NT2/D1 (cell line): ENCODE measurements at regions not wholly inside any gene's neighbourhood (a gene's known extent, or its start where the extent isn't known, plus 50 kb on each side); places are given as distances from the start of the nearest gene placed in this dataset.
A peak's percentile ranks its signal among the peaks of the same experiment; 100 is the strongest.

Experiments used
- DNase-seq: peaks from one replicate; pipeline ENCODE4 v3.0.0-alpha.2; 2011; ENCODE audit warnings: low read depth, low spot score
- H3K27me3 ChIP-seq: 2 replicates; pipeline ENCODE4 v1.6.0; 2011; ENCODE audit warnings: mild to moderate bottlenecking; ENCODE audit not compliant: insufficient read length, insufficient read depth
- H3K36me3 ChIP-seq: 2 replicates; pipeline ENCODE4 v1.6.1; 2011; ENCODE audit warnings: mild to moderate bottlenecking, low read length, mixed read lengths; ENCODE audit not compliant: insufficient read depth, insufficient read length
- H3K4me1 ChIP-seq: 2 replicates; pipeline ENCODE4 v1.5.1; 2011; ENCODE audit not compliant: insufficient read depth, insufficient read length
- H3K4me3 ChIP-seq: 2 replicates; pipeline ENCODE4 v1.5.1; 2011; ENCODE audit warnings: low read depth; ENCODE audit not compliant: insufficient read length
- H3K9ac ChIP-seq: 2 replicates; pipeline ENCODE4 v1.6.0; 2011; ENCODE audit warnings: low read depth; ENCODE audit not compliant: insufficient read length
- H3K9me3 ChIP-seq: 2 replicates; pipeline ENCODE4 v1.5.1; 2011; ENCODE audit warnings: mild to moderate bottlenecking, low read length; ENCODE audit not compliant: insufficient read depth
- SUZ12 ChIP-seq: IDR thresholded peaks from 2 replicates; pipeline ENCODE4 v1.6.1; 2011; ENCODE audit not compliant: insufficient read length, insufficient read depth; ENCODE audit errors: extremely low read depth
- YY1 ChIP-seq: IDR thresholded peaks from 2 replicates; pipeline ENCODE4 v1.6.1; 2011; ENCODE audit not compliant: insufficient read length, insufficient read depth
- ZNF274 ChIP-seq: IDR thresholded peaks from 2 replicates; pipeline ENCODE4 v1.6.1; 2011; ENCODE audit warnings: mild to moderate bottlenecking, low read depth, low read length

GRCh38 chrX:121307449-121307848 is 260.0 kb downstream of the GLUD2 start:
- no peak overlapping the region for H3K9ac ChIP-seq

GRCh38 chrX:121308276-121308805 is 260.9 kb downstream of the GLUD2 start:
- Histone ChIP-seq H3K9ac (no peak overlapping the region), H3K36me3 (no peaks in the 10 kb centered on the region), H3K4me3 (no peak overlapping the region), H3K9me3 (no peaks in the 10 kb centered on the region), H3K27me3 (no peaks in the 10 kb centered on the region), H3K4me1 (no peaks in the 10 kb centered on the region)
- peak; percentile 15 for DNase-seq
- TF ChIP-seq ZNF274 (no peak), SUZ12 (no peak), YY1 (no peak)

More at GRCh38 chrX:121307449-121307848, 260.0 kb downstream of the GLUD2 start:
- Histone ChIP-seq H3K36me3 (no peaks in the 10 kb centered on the region), H3K4me1 (no peaks in the 10 kb centered on the region), H3K9me3 (no peaks in the 10 kb centered on the region), H3K27me3 (no peaks in the 10 kb centered on the region), H3K4me3 (no peak overlapping the region)
- no peak for DNase-seq
- TF ChIP-seq ZNF274 (no peak), YY1 (no peak), SUZ12 (no peak)

- Histone ChIP-seq H3K9me3 (no peaks in the 10 kb centered on the region), H3K36me3 (no peaks in the 10 kb centered on the region), H3K27me3 (no peaks in the 10 kb centered on the region), H3K9ac (no peak overlapping the region), H3K4me3 (no peak overlapping the region), H3K4me1 (no peaks in the 10 kb centered on the region)
- DNase-seq, result no peak
- TF ChIP-seq ZNF274 (no peak), YY1 (no peak), SUZ12 (no peak)
Observed at GRCh38 chrX:121310820-121311219, 263.4 kb downstream of the GLUD2 start.

- no peak overlapping the region for H3K4me3 ChIP-seq
- no peaks in the 10 kb centered on the region for H3K27me3 ChIP-seq
- H3K9ac ChIP-seq, result no peak overlapping the region
- no peak for TF ChIP-seq ZNF274
- no peak for TF ChIP-seq YY1
- TF ChIP-seq SUZ12, result no peak
- no peaks in the 10 kb centered on the region for H3K4me1 ChIP-seq
- H3K36me3 ChIP-seq, result no peaks in the 10 kb centered on the region
- no peak for DNase-seq
- H3K9me3 ChIP-seq, result no peaks in the 10 kb centered on the region
Observed at GRCh38 chrX:121320441-121320840, 273.0 kb downstream of the GLUD2 start.

GRCh38 chrX:121322159-121322558 is 274.7 kb downstream of the GLUD2 start:
- Histone ChIP-seq H3K4me3 (no peak overlapping the region), H3K36me3 (no peaks in the 10 kb centered on the region), H3K27me3 (no peaks in the 10 kb centered on the region), H3K4me1 (no peaks in the 10 kb centered on the region), H3K9me3 (no peaks in the 10 kb centered on the region), H3K9ac (no peak overlapping the region)
- no peak for DNase-seq
- no peak for TF ChIP-seq ZNF274
- TF ChIP-seq YY1, result no peak
- TF ChIP-seq SUZ12, result no peak

- no peak for DNase-seq
- H3K4me3 ChIP-seq, result no peak overlapping the region
- H3K9me3 ChIP-seq, result no peaks in the 10 kb centered on the region
- TF ChIP-seq SUZ12, result no peak
- TF ChIP-seq YY1, result no peak
- no peak for TF ChIP-seq ZNF274
- no peak overlapping the region for H3K9ac ChIP-seq
- no peaks in the 10 kb centered on the region for H3K36me3 ChIP-seq
- no peaks in the 10 kb centered on the region for H3K4me1 ChIP-seq
- no peaks in the 10 kb centered on the region for H3K27me3 ChIP-seq
Observed at GRCh38 chrX:121323337-121323736, 275.9 kb downstream of the GLUD2 start.

GRCh38 chrX:121333942-121334341 is 286.5 kb downstream of the GLUD2 start:
- TF ChIP-seq ZNF274, result no peak
- TF ChIP-seq SUZ12, result no peak
- no peak for TF ChIP-seq YY1
- no peaks in the 10 kb centered on the region for H3K4me1 ChIP-seq
- no peak overlapping the region for H3K9ac ChIP-seq
- H3K27me3 ChIP-seq, result no peaks in the 10 kb centered on the region
- H3K36me3 ChIP-seq, result no peaks in the 10 kb centered on the region
- no peak overlapping the region for H3K4me3 ChIP-seq
- H3K9me3 ChIP-seq, result no peaks in the 10 kb centered on the region
- no peak for DNase-seq
